ENCODE measurements at regions not wholly inside any gene's neighbourhood (a gene's known extent, or its start where the extent isn't known, plus 50 kb on each side); places are given as distances from the start of the nearest gene placed in this dataset.

DNA sequence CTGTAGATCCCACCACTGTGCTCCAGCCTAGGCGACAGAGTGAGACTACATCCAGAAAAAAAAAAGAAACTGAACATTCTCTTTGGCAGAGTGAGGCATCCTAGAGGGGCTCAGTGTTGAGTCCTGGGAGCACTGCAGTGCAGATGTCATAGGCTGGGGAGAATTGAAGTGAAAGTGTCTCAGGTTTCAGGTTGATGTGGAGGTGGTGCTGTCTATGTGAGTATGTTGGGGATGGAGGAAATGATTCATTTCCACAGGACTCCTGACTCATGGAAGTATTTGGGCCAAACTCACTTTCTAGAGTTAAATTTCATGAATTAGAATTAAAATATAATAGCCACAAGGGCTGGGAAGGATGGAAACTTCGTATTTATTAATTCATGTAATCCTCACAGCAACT is 134.4 kb upstream of the TSC22D1 start:
- TF ChIP-seq GATA3 (IDR thresholded peaks at IDR 0.05; ENCODE audit: low read depth, low read length) = no peak
- TF ChIP-seq GATA2 (IDR thresholded peaks at IDR 0.05; ENCODE audit: low read depth, low read length) = no peak

Measured in SH-SY5Y (cell line).